CD4-positive, alpha-beta T cell treated with Interleukin-4 for 1 hour (primary cell): ENCODE measurements at regions not wholly inside any gene's neighbourhood (a gene's known extent, or its start where the extent isn't known, plus 50 kb on each side); places are given as distances from the start of the nearest gene placed in this dataset.
"Not testable (repeated sequence)": the region's sequence is repeated elsewhere in the genome, so short reads cannot be mapped to it uniquely, and the experiment has no call there.

ENCODE experiments used
- DNase-seq, 2 donors: peaks; one replicate each; pipeline ENCODE4 v3.0.0-alpha.2; 2020 to 2022

- DNase-seq, result no peak
Observed at GRCh38 chr9:75289332-75289731, 201.0 kb downstream of the OSTF1 start.

GRCh38 chr9:75299324-75299723 is 211.0 kb downstream of the OSTF1 start:
- no peak for DNase-seq

- DNase-seq, result no peak
Observed at GRCh38 chr9:75333624-75334023, 245.3 kb downstream of the OSTF1 start.

GRCh38 chr9:75358846-75359245 is 270.5 kb downstream of the OSTF1 start:
- no peak for DNase-seq

GRCh38 chr9:75359638-75360037 is 271.3 kb downstream of the OSTF1 start:
- DNase-seq, result no peak

GRCh38 chr9:75360252-75360651 is 271.9 kb downstream of the OSTF1 start:
- no peak for DNase-seq

- not testable (repeated sequence) for DNase-seq
Observed at GRCh38 chr9:75362446-75362845, 274.1 kb downstream of the OSTF1 start.

GRCh38 chr9:75365196-75365595 is 276.9 kb downstream of the OSTF1 start:
- no peak for DNase-seq

- no peak for DNase-seq
Observed at GRCh38 chr9:75369989-75370388, 281.7 kb downstream of the OSTF1 start.

- no peak for DNase-seq
Observed at GRCh38 chr9:75372499-75373268, 284.4 kb downstream of the OSTF1 start.

GRCh38 chr9:75376680-75377254 is 288.5 kb downstream of the OSTF1 start:
- no peak for DNase-seq

- DNase-seq, result no peak
Observed at GRCh38 chr9:75378036-75378435, 289.7 kb downstream of the OSTF1 start.

GRCh38 chr9:75378926-75379325 is 290.6 kb downstream of the OSTF1 start:
- DNase-seq, result no peak

- no peak for DNase-seq
Observed at GRCh38 chr9:75382126-75382525, 293.8 kb downstream of the OSTF1 start.

GRCh38 chr9:75383420-75384034 is 295.2 kb downstream of the OSTF1 start:
- DNase-seq, result not testable (repeated sequence)

- no peak for DNase-seq
Observed at GRCh38 chr9:75385236-75385635, 296.9 kb downstream of the OSTF1 start.

- no peak for DNase-seq
Observed at GRCh38 chr9:75389101-75389500, 300.8 kb downstream of the OSTF1 start.

- no peak for DNase-seq
Observed at GRCh38 chr9:75390951-75391350, 302.6 kb downstream of the OSTF1 start.

GRCh38 chr9:75391497-75391896 is 303.2 kb downstream of the OSTF1 start:
- DNase-seq, result no peak

GRCh38 chr9:75395336-75395735 is 307.0 kb downstream of the OSTF1 start:
- no peak for DNase-seq

- DNase-seq, result no peak
Observed at GRCh38 chr9:75397836-75398235, 309.5 kb downstream of the OSTF1 start.

- no peak for DNase-seq
Observed at GRCh38 chr9:75408391-75408790, 320.1 kb downstream of the OSTF1 start.

- DNase-seq, result no peak
Observed at GRCh38 chr9:75410405-75410804, 322.1 kb downstream of the OSTF1 start.
